HT1080 (cell line): ENCODE measurements at regions not wholly inside any gene's neighbourhood (a gene's known extent, or its start where the extent isn't known, plus 50 kb on each side); places are given as distances from the start of the nearest gene placed in this dataset.

ENCODE experiments used
- DNase-seq: peaks from one replicate; pipeline ENCODE4 v3.0.0-alpha.2; 2015; ENCODE audit warnings: low read depth

- no peak for DNase-seq
These were observed 62.2 kb upstream of the SLC22A16 start for GRCh38 chr6:110538416-110539160.

DNA sequence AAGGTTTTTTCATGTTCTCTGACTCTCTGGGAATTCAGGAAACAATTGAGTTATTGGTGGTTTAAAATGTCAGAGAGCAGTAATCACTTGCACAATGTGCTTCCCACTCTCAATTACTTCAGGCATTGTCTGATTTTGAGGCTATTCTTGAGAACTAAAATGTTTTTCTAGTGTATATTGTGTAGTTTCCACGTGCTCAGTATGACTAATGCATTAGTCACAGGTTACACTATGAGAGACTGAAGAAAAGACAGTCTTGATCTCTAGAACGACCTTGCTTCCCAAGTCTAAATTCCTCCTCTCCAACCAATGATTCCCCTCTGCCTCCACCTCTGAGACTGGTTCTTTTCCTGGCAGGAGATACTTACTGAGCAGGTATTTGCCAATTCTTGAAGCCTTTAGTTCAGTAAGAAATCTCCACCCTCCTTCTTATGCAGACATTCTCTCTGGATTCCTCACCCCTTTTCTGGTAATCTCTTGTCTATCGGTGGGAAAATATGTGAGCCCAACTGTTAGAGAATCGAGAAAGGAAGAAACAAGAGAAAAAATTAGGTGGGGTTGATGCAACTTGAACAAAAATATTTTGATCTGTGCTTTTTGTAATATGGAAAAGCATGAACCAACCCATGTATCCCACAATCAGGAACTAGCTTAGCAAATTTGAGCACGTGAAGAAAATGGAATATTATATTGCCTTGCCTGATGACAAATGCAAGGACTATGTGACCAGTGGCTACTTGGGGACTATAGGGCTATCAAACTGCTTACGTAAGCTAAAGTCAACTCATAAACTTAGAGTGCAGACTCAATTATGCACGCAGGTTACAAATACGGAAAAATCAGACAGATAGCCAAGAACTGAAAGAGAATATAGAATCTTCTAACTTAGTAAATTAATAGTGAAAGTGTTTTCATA lies 61.1 kb upstream of the SLC22A16 start:
- DNase-seq = peak; percentile 98

DNA sequence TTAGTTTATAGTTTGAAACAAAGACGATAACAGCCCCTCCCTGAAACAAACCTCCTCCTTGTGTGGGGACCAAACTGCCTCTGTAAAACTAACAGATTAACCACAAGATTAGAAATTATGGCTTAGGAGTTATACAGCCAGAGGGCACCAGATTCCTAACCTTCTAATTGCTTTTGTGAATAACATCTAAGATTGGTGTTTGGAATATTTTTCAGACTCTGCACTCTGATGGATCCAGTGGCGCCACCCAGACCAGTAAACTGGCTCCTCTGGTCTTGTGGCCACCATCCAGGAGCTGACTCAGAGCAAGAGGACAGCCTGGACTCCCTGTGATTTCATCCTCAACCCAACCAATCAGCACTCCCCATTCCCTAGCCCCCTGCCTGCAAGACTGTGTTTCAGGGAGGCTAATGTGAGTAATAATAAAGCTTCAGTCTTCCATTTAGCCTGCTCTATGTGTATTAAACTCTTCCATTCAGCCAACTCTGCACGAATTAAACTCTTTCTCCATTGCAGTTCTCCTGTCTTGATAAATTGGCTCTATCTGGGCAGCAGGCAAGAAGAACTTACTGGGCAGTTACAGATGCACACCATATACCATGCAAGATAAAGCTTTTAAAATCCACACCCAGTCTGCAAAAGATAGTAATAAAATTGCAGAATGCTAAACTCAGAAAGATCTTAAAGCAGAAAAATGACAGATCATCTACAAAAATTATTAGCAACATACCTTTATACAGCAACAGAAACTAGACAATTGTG lies 58.5 kb upstream of the SLC22A16 start:
- peak; percentile 83 for DNase-seq

DNA sequence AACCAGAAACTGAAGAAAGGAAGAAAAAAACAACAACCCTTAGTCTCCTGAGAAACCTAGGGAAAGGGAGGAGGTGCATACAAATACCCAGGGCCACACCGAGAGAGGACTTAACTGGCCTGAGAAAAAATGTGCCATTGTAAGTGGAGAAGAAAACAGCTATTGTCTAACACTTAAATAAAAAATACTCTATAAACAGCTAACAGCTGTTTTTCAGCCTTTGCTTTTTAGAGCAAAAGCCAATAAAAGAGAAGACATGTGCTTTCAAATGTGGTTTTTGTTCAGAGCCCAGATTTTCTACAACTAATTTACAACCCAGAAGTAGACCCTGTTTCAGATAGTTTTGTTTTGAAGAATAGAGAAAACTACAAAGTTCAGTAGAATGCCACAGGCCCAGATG lies 56.0 kb upstream of the SLC22A16 start:
- DNase-seq = no peak

- peak; percentile 72 for DNase-seq
These were observed 54.3 kb upstream of the SLC22A16 start for GRCh38 chr6:110530671-110531070.

DNA sequence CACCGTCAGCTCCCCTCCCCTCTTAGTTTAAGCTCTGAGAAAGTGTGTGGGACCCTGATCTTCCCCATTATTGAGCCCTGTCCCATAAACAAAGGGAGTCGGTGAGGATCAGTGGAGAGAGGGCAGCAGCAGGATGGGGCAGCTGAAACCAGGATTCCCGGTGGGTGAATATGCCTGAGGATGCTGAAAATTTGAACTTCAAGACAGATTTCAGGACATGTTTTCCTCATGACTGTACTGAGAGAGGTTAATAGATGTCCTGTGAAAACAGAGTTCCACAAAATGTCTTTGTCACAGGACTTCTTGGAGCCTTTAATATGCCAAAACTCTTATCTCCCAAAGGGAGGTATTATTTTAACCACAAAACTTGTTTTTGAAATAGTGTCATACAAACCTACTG lies 53.5 kb upstream of the SLC22A16 start:
- no peak for DNase-seq

GRCh38 chr6:110529355-110529754 lies 52.9 kb upstream of the SLC22A16 start:
- peak; percentile 86 for DNase-seq

DNA sequence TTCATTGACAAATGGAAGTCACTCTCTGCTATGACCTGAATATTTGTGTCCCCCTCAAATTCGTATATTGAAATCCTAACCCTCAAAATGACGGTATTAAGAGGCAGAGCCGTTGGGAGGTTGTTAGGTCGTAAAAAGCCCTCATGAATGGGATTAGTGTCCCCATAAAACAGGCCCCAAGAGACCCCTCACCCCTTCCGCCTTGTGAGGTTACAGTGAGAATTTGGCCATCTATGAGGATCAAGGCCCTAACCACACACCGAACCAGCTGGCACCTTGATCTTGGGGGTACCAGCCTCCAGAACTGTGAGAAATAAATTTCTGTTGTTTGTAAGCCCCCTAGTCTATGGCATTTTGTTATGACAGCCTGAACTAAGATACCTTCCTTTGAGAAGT lies 52.5 kb upstream of the SLC22A16 start:
- DNase-seq = no peak

- peak; percentile 88 for DNase-seq
These were observed 51.9 kb upstream of the SLC22A16 start for GRCh38 chr6:110528101-110528929.

GRCh38 chr6:110527516-110527915 lies 51.1 kb upstream of the SLC22A16 start:
- DNase-seq = no peak

- DNase-seq = no peak
These were observed 50.3 kb upstream of the SLC22A16 start for GRCh38 chr6:110526726-110527125.
